MM.1S (cell line): ENCODE measurements at regions not wholly inside any gene's neighbourhood (a gene's known extent, or its start where the extent isn't known, plus 50 kb on each side); places are given as distances from the start of the nearest gene placed in this dataset.

Experiments
- CTCF ChIP-seq: fragments of 300-600 bp; sonication (generic); IDR thresholded peaks from 2 replicates; pipeline ENCODE4 v1.5.1; 2016; ENCODE audit warnings: antibody characterized with exemption, low read length, mixed read lengths
- EZH2phosphoT487 ChIP-seq: fragments of 300-600 bp; sonication (generic); IDR thresholded peaks from 2 replicates; pipeline ENCODE4 v1.6.1; 2018; ENCODE audit warnings: antibody characterized with exemption, low read length

GRCh38 chr15:100726070-100726420, 123.7 kb downstream of the ASB7 start:
- TF ChIP-seq CTCF (no peak), EZH2phosphoT487 (no peak)
